HEK293T (cell line): ENCODE measurements at regions not wholly inside any gene's neighbourhood (a gene's known extent, or its start where the extent isn't known, plus 50 kb on each side); places are given as distances from the start of the nearest gene placed in this dataset.

Source experiments
- BHLHE40 ChIP-seq: fragments of 450-650 bp; IDR thresholded peaks from 2 replicates; pipeline ENCODE4 v1.6.1; 2016; ENCODE audit warnings: mild to moderate bottlenecking, moderate library complexity, borderline replicate concordance
- ELF4 ChIP-seq: fragments of 450-650 bp; IDR thresholded peaks from 2 replicates; pipeline ENCODE4 v1.6.1; 2017; ENCODE audit warnings: antibody characterized with exemption
- FOXK2 ChIP-seq: fragments of 450-650 bp; IDR thresholded peaks from 2 replicates; pipeline ENCODE4 v1.6.1; 2016; ENCODE audit warnings: mild to moderate bottlenecking
- L3MBTL2 ChIP-seq: fragments of 450-650 bp; conservative IDR thresholded peaks from 2 replicates; pipeline ENCODE4 v1.6.1; 2016; ENCODE audit warnings: mild to moderate bottlenecking
- LEF1 ChIP-seq: fragments of 450-650 bp; IDR thresholded peaks from 2 replicates; pipeline ENCODE4 v1.6.1; 2017; ENCODE audit warnings: mild to moderate bottlenecking, borderline replicate concordance
- NFRKB ChIP-seq: fragments of 450-650 bp; IDR thresholded peaks from 2 replicates; pipeline ENCODE4 v1.6.1; 2016; ENCODE audit warnings: mild to moderate bottlenecking, moderate library complexity
- SP1 ChIP-seq: fragments of 450-650 bp; IDR thresholded peaks from 2 replicates; pipeline ENCODE4 v1.6.1; 2017
- TARDBP ChIP-seq: fragments of 450-650 bp; IDR thresholded peaks from 2 replicates; pipeline ENCODE4 v1.6.1; 2016

- TF ChIP-seq FOXK2 (no peak), ELF4 (no peak), TARDBP (no peak), SP1 (no peak), BHLHE40 (no peak), NFRKB (no peak), LEF1 (no peak), L3MBTL2 (no peak)
Observed at GRCh38 chr9:86624630-86625029, 270.4 kb upstream of the TUT7 start.
